ENCODE measurements at regions not wholly inside any gene's neighbourhood (a gene's known extent, or its start where the extent isn't known, plus 50 kb on each side); places are given as distances from the start of the nearest gene placed in this dataset.

DNA sequence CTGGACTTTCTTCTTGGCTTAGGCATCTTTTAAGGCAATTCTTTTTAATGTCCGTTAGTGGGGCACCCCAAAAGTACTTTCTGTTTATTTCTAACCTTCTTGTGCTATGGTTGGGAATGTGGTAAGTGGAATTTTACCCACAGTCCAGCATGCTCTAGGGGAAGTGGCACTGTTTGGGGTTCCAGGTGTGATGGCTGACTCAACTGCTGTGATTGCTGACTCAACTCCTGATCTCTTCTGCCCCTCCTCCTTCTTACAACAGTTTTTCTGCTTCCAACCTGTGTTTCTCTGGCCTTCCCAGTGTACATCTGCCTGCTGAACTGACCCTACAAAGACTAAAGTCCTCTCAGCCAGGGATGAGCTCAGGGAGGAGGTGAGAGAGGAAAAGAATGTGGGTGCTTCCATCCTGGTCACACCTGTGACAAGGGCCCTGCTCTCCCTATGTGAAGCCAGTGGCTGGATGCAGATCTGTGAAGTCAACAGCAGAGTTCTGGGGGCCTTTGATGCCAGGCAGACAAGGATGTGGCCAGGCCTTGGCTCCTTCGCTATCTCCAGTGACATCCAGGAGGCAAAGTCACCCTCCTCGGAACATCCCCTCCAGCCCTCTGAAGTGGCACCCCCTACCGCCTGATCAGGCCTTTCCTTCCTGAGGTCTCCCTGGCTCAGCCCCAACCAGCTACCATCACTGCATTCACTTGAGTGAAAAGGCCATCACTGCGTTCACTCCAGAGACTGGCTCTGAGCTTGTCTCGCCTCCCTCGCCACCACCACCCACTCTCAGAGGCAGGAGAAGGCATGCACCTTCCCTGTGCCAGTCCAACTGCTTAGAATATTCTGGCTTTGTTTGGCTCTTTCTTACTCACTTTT lies 72.2 kb downstream of the C5orf15 start:
- H2AFZ ChIP-seq (ENCODE audit: low read depth, low read length): no peak overlapping the region
- H2AK5ac ChIP-seq (ENCODE audit: low read length, severe bottlenecking): no peak overlapping the region
- no peak overlapping the region for H3K4me3 ChIP-seq (ENCODE audit: insufficient read depth in 1 of 2, low read depth in 1 of 2, low read length in 2 of 2)
- no peak overlapping the region for H3K4me2 ChIP-seq (ENCODE audit: low read length, poor library complexity, severe bottlenecking)
- H4K8ac ChIP-seq (ENCODE audit: low read length): no peak overlapping the region
- no peaks in the 10 kb centered on the region for H3K79me1 ChIP-seq (replicated peaks; ENCODE audit: low read length, poor library complexity, severe bottlenecking)
- 88% methylated on average over 7 of the region's 7 CpGs for WGBS
- no peak overlapping the region for H3K9ac ChIP-seq (ENCODE audit: low read length)
- H3K4me1 ChIP-seq (ENCODE audit: control insufficient read depth, insufficient read depth, low read depth, low read length): peaks cover 3% of the 10 kb centered on the region
- no peak overlapping the region for H2BK5ac ChIP-seq (ENCODE audit: low read depth, low read length, poor library complexity, severe bottlenecking)
- H3K18ac ChIP-seq (ENCODE audit: low read depth in 1 of 2, low read length in 2 of 2): no peak overlapping the region
- no peak overlapping the region for H3K4ac ChIP-seq (ENCODE audit: low read depth in 1 of 2, low read length in 2 of 2)
- no peak overlapping the region for H3K27ac ChIP-seq (ENCODE audit: low read length, poor library complexity, severe bottlenecking)
- no peak overlapping the region for H4K91ac ChIP-seq (ENCODE audit: low read length)
- DNase-seq: no peak
- no peak overlapping the region for H2BK120ac ChIP-seq (ENCODE audit: low read depth, low read length)
- H3K23ac ChIP-seq (ENCODE audit: low read length in 2 of 2): peak overlapping the region in 1 of 2 experiments; percentile 10
- no peak overlapping the region for H2BK12ac ChIP-seq (ENCODE audit: low read length in 2 of 2)
- no peaks in the 10 kb centered on the region for H3K9me3 ChIP-seq (ENCODE audit: control insufficient read depth, low read length)
- H2BK15ac ChIP-seq (ENCODE audit: low read depth, poor library complexity, severe bottlenecking): no peak overlapping the region
- H3K14ac ChIP-seq (ENCODE audit: low read length in 2 of 2): no peak overlapping the region
- H3K36me3 ChIP-seq (ENCODE audit: control insufficient read depth in 1 of 2, insufficient read depth in 2 of 2, low read depth in 1 of 2, low read length in 2 of 2): no peaks in the 10 kb centered on the region
- H3K27me3 ChIP-seq (ENCODE audit: control insufficient read depth in 1 of 2, insufficient read depth in 1 of 2, low read length in 2 of 2): peaks cover 28 to 89% of the 10 kb centered on the region in 2 experiments

DNA sequence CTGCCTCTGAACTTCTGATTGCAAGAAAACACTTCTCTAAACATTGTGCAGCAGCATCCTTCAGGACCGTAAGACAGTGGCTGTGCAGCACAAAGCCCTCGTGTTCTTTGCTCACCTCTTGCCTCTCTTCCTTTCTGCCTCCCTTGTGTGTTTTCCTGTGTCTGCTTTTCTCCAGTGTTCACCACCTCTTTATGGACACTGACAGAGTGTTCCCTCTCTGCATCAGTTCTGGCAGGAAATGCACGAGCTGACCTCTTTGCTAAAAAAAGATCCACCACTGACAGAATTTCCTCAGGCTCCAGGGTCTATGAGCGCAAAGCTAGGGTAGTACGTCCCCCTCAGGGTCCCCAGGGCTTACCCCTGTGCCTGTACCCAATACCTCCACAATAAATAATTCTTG lies 74.3 kb downstream of the C5orf15 start:
- no peak overlapping the region for H3K4ac ChIP-seq (ENCODE audit: low read depth in 1 of 2, low read length in 2 of 2)
- no peak for DNase-seq
- H3K18ac ChIP-seq (ENCODE audit: low read depth in 1 of 2, low read length in 2 of 2): no peak overlapping the region
- H3K4me2 ChIP-seq (ENCODE audit: low read length, poor library complexity, severe bottlenecking): no peak overlapping the region
- H2BK12ac ChIP-seq (ENCODE audit: low read length in 2 of 2): no peak overlapping the region
- H3K9me3 ChIP-seq (ENCODE audit: control insufficient read depth, low read length): no peaks in the 10 kb centered on the region
- no peak overlapping the region for H3K27ac ChIP-seq (ENCODE audit: low read length, poor library complexity, severe bottlenecking)
- no peak overlapping the region for H2BK5ac ChIP-seq (ENCODE audit: low read depth, low read length, poor library complexity, severe bottlenecking)
- no peaks in the 10 kb centered on the region for H3K79me1 ChIP-seq (replicated peaks; ENCODE audit: low read length, poor library complexity, severe bottlenecking)
- peaks cover 29 to 91% of the 10 kb centered on the region in 2 experiments for H3K27me3 ChIP-seq (ENCODE audit: control insufficient read depth in 1 of 2, insufficient read depth in 1 of 2, low read length in 2 of 2)
- H2AFZ ChIP-seq (ENCODE audit: low read depth, low read length): no peak overlapping the region
- no peak overlapping the region for H4K8ac ChIP-seq (ENCODE audit: low read length)
- H3K4me1 ChIP-seq (ENCODE audit: control insufficient read depth, insufficient read depth, low read depth, low read length): peaks cover 6% of the 10 kb centered on the region
- H3K9ac ChIP-seq (ENCODE audit: low read length): no peak overlapping the region
- no peak overlapping the region for H2BK15ac ChIP-seq (ENCODE audit: low read depth, poor library complexity, severe bottlenecking)
- H3K23ac ChIP-seq (ENCODE audit: low read length in 2 of 2): no peak overlapping the region
- 39% methylated on average over 5 of the region's 5 CpGs for WGBS
- no peaks in the 10 kb centered on the region for H3K36me3 ChIP-seq (ENCODE audit: control insufficient read depth in 1 of 2, insufficient read depth in 2 of 2, low read depth in 1 of 2, low read length in 2 of 2)
- no peak overlapping the region for H3K14ac ChIP-seq (ENCODE audit: low read length in 2 of 2)
- no peak overlapping the region for H2AK5ac ChIP-seq (ENCODE audit: low read length, severe bottlenecking)
- H4K91ac ChIP-seq (ENCODE audit: low read length): no peak overlapping the region
- H3K4me3 ChIP-seq (ENCODE audit: insufficient read depth in 1 of 2, low read depth in 1 of 2, low read length in 2 of 2): no peak overlapping the region
- H2BK120ac ChIP-seq (ENCODE audit: low read depth, low read length): no peak overlapping the region

DNA sequence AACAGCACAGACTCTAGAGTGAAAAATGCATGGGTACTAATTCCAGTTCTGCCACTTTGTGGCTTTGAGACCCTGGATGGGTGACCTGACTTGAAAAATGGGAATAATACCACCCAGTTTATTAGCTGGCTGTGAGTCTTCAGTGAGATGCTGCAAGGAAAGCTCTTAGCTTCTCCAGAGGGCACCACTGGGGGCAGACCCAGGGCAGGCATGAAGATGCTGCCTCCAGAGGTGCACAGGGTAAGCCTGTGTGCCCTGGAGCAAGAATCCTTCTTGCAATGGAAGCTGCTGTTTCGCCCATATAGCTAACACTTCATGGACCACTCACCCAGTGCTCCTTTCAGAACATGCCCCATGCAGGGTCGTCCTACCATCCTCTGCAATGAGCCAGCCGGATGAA lies 75.7 kb downstream of the C5orf15 start:
- Histone ChIP-seq H3K4me2 (ENCODE audit: low read length, poor library complexity, severe bottlenecking) (no peak overlapping the region), H3K23ac (ENCODE audit: low read length in 2 of 2) (no peak overlapping the region), H3K14ac (ENCODE audit: low read length in 2 of 2) (no peak overlapping the region), H2AK5ac (ENCODE audit: low read length, severe bottlenecking) (no peak overlapping the region), H4K8ac (ENCODE audit: low read length) (no peak overlapping the region), H3K79me1 (replicated peaks; ENCODE audit: low read length, poor library complexity, severe bottlenecking) (no peaks in the 10 kb centered on the region), H3K4ac (ENCODE audit: low read depth in 1 of 2, low read length in 2 of 2) (no peak overlapping the region), H3K9ac (ENCODE audit: low read length) (no peak overlapping the region), H3K27ac (ENCODE audit: low read length, poor library complexity, severe bottlenecking) (no peak overlapping the region), H2BK120ac (ENCODE audit: low read depth, low read length) (no peak overlapping the region), H4K91ac (ENCODE audit: low read length) (no peak overlapping the region), H2AFZ (ENCODE audit: low read depth, low read length) (no peak overlapping the region), H3K18ac (ENCODE audit: low read depth in 1 of 2, low read length in 2 of 2) (no peak overlapping the region), H3K4me1 (ENCODE audit: control insufficient read depth, insufficient read depth, low read depth, low read length) (peaks cover 6% of the 10 kb centered on the region), H2BK12ac (ENCODE audit: low read length in 2 of 2) (no peak overlapping the region), H3K4me3 (ENCODE audit: insufficient read depth in 1 of 2, low read depth in 1 of 2, low read length in 2 of 2) (no peak overlapping the region), H2BK5ac (ENCODE audit: low read depth, low read length, poor library complexity, severe bottlenecking) (no peak overlapping the region), H3K36me3 (ENCODE audit: control insufficient read depth in 1 of 2, insufficient read depth in 2 of 2, low read depth in 1 of 2, low read length in 2 of 2) (no peaks in the 10 kb centered on the region), H2BK15ac (ENCODE audit: low read depth, poor library complexity, severe bottlenecking) (no peak overlapping the region), H3K9me3 (ENCODE audit: control insufficient read depth, low read length) (no peaks in the 10 kb centered on the region), H3K27me3 (ENCODE audit: control insufficient read depth in 1 of 2, insufficient read depth in 1 of 2, low read length in 2 of 2) (peaks cover 25 to 87% of the 10 kb centered on the region in 2 experiments)
- no peak for DNase-seq
- WGBS: 68% methylated on average over 3 of the region's 3 CpGs

DNA sequence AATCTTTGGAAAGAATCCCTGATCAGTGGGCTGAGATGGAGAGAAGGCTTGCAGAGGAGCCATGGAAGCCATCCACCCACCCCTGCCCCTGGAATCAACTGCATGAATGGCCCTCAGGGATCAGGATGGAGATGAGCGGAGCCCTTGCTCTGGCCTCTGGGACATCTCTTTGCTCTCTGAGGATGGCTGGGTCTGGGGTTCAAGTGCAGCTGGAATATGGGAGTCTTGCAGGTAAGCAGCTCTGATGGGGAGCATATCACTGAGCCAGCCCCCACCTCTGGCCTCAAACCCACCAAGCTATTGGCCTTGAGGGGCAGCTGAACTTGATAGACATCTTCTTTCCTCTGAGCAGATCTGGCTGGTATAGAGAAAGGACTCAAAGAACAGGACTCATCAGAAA lies 76.1 kb downstream of the C5orf15 start:
- Histone ChIP-seq H3K79me1 (replicated peaks; ENCODE audit: low read length, poor library complexity, severe bottlenecking) (no peaks in the 10 kb centered on the region), H3K27ac (ENCODE audit: low read length, poor library complexity, severe bottlenecking) (no peak overlapping the region), H2BK15ac (ENCODE audit: low read depth, poor library complexity, severe bottlenecking) (no peak overlapping the region), H3K4me2 (ENCODE audit: low read length, poor library complexity, severe bottlenecking) (no peak overlapping the region), H2AK5ac (ENCODE audit: low read length, severe bottlenecking) (no peak overlapping the region), H3K14ac (ENCODE audit: low read length in 2 of 2) (no peak overlapping the region), H3K4me3 (ENCODE audit: insufficient read depth in 1 of 2, low read depth in 1 of 2, low read length in 2 of 2) (no peak overlapping the region), H4K8ac (ENCODE audit: low read length) (no peak overlapping the region), H4K91ac (ENCODE audit: low read length) (no peak overlapping the region), H3K36me3 (ENCODE audit: control insufficient read depth in 1 of 2, insufficient read depth in 2 of 2, low read depth in 1 of 2, low read length in 2 of 2) (no peaks in the 10 kb centered on the region), H3K4ac (ENCODE audit: low read depth in 1 of 2, low read length in 2 of 2) (no peak overlapping the region), H3K9me3 (ENCODE audit: control insufficient read depth, low read length) (no peaks in the 10 kb centered on the region), H3K23ac (ENCODE audit: low read length in 2 of 2) (no peak overlapping the region), H3K27me3 (ENCODE audit: control insufficient read depth in 1 of 2, insufficient read depth in 1 of 2, low read length in 2 of 2) (peaks cover 25 to 86% of the 10 kb centered on the region in 2 experiments), H3K18ac (ENCODE audit: low read depth in 1 of 2, low read length in 2 of 2) (no peak overlapping the region), H2BK120ac (ENCODE audit: low read depth, low read length) (no peak overlapping the region), H2BK5ac (ENCODE audit: low read depth, low read length, poor library complexity, severe bottlenecking) (no peak overlapping the region), H2AFZ (ENCODE audit: low read depth, low read length) (no peak overlapping the region), H3K4me1 (ENCODE audit: control insufficient read depth, insufficient read depth, low read depth, low read length) (peaks cover 6% of the 10 kb centered on the region), H2BK12ac (ENCODE audit: low read length in 2 of 2) (no peak overlapping the region), H3K9ac (ENCODE audit: low read length) (no peak overlapping the region)
- no peak for DNase-seq
- 100% methylated on average over 1 of the region's 1 CpG for WGBS
